ENCODE measurements at regions not wholly inside any gene's neighbourhood (a gene's known extent, or its start where the extent isn't known, plus 50 kb on each side); places are given as distances from the start of the nearest gene placed in this dataset.

DNA sequence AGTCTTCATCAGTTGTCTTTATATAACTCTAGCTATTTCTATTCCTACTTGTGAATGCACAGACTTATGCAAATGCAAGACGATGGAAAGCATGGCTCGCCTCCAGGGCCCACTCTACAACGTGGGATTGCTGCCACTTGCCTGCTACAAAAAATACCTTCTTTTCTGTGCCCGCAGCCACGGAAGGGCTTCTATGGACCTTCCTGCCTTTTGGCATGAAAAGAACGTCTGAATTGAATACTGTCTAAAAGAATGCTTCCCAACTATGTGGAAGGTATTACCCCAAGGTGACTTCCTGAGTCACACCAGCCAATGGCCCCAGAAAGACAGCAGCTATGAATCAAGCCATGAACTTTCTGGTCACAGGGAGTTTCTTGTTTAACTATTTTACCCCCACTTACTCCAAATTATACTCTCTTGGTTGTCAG, 261.2 kb downstream of the HIVEP2 start:
- Histone ChIP-seq H3K36me3 (no peaks in the 10 kb centered on the region), H3K27ac (no peak overlapping the region), H3K27me3 (no peaks in the 10 kb centered on the region), H3K9me3 (no peaks in the 10 kb centered on the region), H3K4me3 (no peak overlapping the region), H3K4me1 (peaks cover 5% of the 10 kb centered on the region)
- TF ChIP-seq, protein P1, sequence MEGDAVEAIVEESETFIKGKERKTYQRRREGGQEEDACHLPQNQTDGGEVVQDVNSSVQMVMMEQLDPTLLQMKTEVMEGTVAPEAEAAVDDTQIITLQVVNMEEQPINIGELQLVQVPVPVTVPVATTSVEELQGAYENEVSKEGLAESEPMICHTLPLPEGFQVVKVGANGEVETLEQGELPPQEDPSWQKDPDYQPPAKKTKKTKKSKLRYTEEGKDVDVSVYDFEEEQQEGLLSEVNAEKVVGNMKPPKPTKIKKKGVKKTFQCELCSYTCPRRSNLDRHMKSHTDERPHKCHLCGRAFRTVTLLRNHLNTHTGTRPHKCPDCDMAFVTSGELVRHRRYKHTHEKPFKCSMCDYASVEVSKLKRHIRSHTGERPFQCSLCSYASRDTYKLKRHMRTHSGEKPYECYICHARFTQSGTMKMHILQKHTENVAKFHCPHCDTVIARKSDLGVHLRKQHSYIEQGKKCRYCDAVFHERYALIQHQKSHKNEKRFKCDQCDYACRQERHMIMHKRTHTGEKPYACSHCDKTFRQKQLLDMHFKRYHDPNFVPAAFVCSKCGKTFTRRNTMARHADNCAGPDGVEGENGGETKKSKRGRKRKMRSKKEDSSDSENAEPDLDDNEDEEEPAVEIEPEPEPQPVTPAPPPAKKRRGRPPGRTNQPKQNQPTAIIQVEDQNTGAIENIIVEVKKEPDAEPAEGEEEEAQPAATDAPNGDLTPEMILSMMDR (IDR thresholded peaks at IDR 0.05) = no peak
- ATAC-seq = no peak
- intact Hi-C loops (cut with DNase I) = no loop called here
- no peak for DNase-seq

DNA sequence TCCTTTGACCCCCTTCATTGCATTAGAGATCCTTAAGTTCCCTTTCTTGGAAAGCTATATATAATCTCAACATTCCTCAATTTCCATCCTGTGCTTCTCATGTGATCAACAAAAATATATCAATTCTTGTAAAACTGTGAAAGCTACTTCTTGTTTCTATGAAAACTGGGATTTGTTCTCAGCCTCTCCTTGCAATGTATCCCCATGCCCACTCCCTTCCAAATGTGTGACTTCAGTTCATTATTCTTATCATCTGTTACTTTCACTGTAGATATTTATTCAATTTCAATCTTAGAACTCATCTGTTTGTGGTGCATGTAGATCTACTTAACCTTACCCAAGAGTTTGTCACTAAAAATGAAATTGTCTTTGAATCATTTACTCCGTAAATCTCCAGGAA, 260.6 kb downstream of the HIVEP2 start:
- no peak overlapping the region for H3K4me3 ChIP-seq
- ATAC-seq = no peak
- H3K27ac ChIP-seq = no peak overlapping the region
- no peak for DNase-seq
- no peaks in the 10 kb centered on the region for H3K9me3 ChIP-seq
- TF ChIP-seq, protein P1 (IDR thresholded peaks at IDR 0.05) = no peak
- intact Hi-C loops (cut with DNase I) = no loop called here
- no peaks in the 10 kb centered on the region for H3K27me3 ChIP-seq
- no peaks in the 10 kb centered on the region for H3K36me3 ChIP-seq
- peaks cover 5% of the 10 kb centered on the region for H3K4me1 ChIP-seq

DNA sequence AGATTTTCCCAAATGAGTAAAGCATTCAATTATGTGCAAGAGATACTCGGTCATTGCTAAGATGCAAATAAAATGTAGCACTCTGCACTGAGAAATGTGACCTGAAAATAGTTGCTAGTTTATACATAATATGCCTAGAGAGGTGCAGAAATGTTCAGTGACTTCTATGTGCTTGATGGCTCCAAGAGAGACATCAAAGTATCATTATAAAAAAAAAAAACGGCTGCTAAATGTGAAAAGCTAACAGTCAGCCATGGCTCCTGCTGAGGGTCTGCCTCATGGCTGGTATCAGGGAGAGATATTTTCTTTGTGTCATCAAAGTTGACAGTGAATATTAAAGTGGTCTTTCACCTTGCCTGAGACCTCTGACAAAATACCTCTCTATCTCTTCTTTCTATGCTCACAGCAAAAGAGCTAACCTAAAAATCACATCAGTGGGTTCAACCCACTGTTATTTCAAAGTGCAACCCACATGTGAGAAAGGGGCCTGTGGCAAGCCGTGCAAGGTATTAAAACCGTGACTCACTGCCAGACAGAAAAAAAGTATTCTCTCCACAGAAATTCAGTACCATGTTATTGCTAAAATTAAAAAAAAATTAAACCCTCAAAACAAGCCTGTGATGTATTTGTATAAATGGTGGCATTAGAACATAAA, 259.0 kb downstream of the HIVEP2 start:
- Histone ChIP-seq H3K9me3 (no peaks in the 10 kb centered on the region), H3K4me3 (no peak overlapping the region), H3K27ac (no peak overlapping the region), H3K36me3 (no peaks in the 10 kb centered on the region), H3K4me1 (no peaks in the 10 kb centered on the region), H3K27me3 (no peaks in the 10 kb centered on the region)
- no peak for DNase-seq
- intact Hi-C loops (cut with DNase I) = no loop called here
- TF ChIP-seq, protein P1 (IDR thresholded peaks at IDR 0.05) = no peak
- no peak for ATAC-seq

DNA sequence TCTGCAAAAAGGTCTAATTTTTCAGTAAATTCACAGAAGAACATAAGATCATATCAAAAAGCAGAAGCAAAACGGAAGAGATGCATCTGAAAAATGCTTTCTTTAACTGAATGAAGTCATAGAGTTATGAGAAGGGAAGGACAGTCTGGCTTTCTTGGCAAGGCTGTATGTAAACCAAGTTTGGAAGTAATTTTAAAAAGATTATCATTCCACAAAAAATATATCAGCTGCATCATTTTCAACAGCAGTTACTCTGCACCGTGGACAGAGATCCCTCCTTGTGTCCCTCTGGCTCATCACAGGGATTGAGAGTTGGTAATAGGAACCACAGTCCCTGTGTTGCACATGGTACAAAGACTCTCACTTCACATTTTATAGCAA, 258.5 kb downstream of the HIVEP2 start:
- Histone ChIP-seq H3K27ac (no peak overlapping the region), H3K27me3 (no peaks in the 10 kb centered on the region), H3K9me3 (no peaks in the 10 kb centered on the region), H3K4me3 (no peak overlapping the region), H3K4me1 (no peaks in the 10 kb centered on the region), H3K36me3 (no peaks in the 10 kb centered on the region)
- TF ChIP-seq, protein P1 (IDR thresholded peaks at IDR 0.05) = no peak
- ATAC-seq (no peak), DNase-seq (no peak)
- intact Hi-C loops (cut with DNase I) = no loop called here

DNA sequence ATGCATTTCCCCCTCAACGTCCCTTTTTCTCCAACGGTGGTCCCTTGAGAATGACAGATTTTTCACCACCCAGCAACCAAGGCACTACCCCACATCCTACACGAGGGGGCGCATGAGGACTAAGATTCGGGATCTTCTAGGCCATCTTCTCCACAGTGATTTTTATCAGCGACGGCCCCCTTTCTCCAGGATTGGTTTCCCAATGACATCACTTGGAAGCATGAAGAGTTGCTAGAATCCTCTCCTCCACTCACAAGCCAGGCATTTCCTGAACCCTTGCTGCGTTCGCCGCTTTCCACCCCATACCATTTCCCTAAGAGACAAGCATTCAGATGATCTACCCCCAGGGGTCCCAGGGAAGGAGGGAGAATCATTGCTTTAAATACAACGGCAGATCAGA, 252.0 kb downstream of the HIVEP2 start:
- peak; percentile 87 for ATAC-seq
- intact Hi-C loops (cut with DNase I) = loop anchor here (10.0 kb wide), 2 partner anchors 332 to 722 kb away; no protein-coding TSS in a partner anchor
- H3K36me3 ChIP-seq = no peaks in the 10 kb centered on the region
- no peaks in the 10 kb centered on the region for H3K9me3 ChIP-seq
- H3K4me3 ChIP-seq = no peak overlapping the region
- no peak overlapping the region for H3K27ac ChIP-seq
- TF ChIP-seq, protein P1 (IDR thresholded peaks at IDR 0.05) = peak; percentile 92
- peak; percentile 65 for DNase-seq
- H3K27me3 ChIP-seq = no peaks in the 10 kb centered on the region
- H3K4me1 ChIP-seq = peaks cover 10% of the 10 kb centered on the region

DNA sequence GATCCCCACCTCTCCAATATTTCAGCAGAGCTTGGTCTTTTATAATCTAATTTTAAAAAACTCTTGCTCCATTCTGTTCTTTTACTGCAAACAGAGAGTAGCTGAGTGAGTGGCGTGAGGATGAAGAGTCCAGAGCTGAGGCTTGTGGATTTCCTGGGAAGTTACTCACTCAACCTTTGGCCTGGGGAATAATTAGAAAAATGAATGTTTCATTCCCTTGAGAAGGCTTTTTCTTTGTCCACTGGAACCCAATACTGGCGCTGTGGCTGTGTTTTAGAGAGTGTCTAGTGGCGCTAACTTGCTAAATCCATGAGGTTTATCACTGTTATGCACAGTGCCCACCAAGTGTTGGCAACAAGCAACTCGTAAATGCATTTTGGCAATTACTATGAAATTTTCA, 251.5 kb downstream of the HIVEP2 start:
- no peaks in the 10 kb centered on the region for H3K36me3 ChIP-seq
- H3K4me1 ChIP-seq = peaks cover 10% of the 10 kb centered on the region
- intact Hi-C loops (cut with DNase I) = loop anchor here (10.0 kb wide), 2 partner anchors 331 to 721 kb away; no protein-coding TSS in a partner anchor
- H3K27ac ChIP-seq = no peak overlapping the region
- TF ChIP-seq, protein P1 (IDR thresholded peaks at IDR 0.05) = no peak
- H3K27me3 ChIP-seq = no peaks in the 10 kb centered on the region
- H3K4me3 ChIP-seq = no peak overlapping the region
- no peak for ATAC-seq
- no peak for DNase-seq
- no peaks in the 10 kb centered on the region for H3K9me3 ChIP-seq

Data from upper lobe of right lung (tissue), 1 donor.